ENCODE measurements at regions not wholly inside any gene's neighbourhood (a gene's known extent, or its start where the extent isn't known, plus 50 kb on each side); places are given as distances from the start of the nearest gene placed in this dataset.
"Not testable (repeated sequence)": the region's sequence is repeated elsewhere in the genome, so short reads cannot be mapped to it uniquely, and the experiment has no call there.

DNA sequence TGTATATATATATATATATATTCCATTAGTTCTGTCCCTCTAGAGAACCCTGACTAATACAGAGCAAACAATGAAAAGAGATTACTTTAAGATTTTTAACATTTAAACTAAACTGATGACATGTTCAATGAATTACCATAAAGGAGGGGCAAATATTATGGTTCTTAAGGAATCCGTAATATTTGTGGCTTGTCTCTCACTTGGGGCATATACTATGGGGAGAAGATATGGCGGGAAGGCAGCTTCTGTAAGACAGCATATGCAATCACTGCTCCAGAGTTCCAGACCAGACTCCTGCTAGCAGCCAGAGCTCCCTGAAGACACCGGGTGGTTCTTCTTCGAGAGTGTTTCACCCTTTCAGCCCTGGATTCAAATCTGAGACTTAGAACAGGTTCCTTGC is 321.1 kb upstream of the NT5E start:
- DNase-seq (ENCODE audit: low read depth), result no peak

- not testable (repeated sequence) for DNase-seq (ENCODE audit: low read depth)
These were observed 321.6 kb upstream of the NT5E start for GRCh38 chr6:85128256-85128655.

DNA sequence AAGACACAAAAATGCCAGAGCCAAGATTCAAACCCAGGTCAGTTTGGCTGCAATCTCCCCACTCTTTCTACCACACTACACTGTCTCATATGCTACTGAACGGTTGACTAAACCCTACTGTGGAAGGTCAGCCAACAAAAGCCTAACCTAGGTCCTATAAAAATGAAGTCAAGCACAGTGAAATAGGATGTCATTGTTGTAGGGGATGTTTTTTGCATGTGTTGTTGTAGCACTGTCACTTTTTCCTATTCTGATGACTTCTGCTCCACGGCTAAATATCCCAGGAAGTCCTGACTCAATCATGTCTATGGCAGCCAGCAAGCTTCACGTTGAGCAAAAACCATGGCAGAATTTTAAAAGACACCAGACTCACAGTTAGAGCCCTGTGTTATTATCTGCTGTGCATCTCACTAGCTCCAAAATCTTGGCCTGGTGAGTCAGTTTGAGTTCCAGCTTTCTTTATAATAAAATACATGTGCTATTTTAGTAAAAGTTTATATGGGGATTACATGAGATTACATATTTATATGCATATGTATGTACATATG is 322.1 kb upstream of the NT5E start:
- no peak for DNase-seq (ENCODE audit: low read depth)

- no peak for DNase-seq (ENCODE audit: low read depth)
These were observed 322.8 kb upstream of the NT5E start for GRCh38 chr6:85127168-85127498.

DNA sequence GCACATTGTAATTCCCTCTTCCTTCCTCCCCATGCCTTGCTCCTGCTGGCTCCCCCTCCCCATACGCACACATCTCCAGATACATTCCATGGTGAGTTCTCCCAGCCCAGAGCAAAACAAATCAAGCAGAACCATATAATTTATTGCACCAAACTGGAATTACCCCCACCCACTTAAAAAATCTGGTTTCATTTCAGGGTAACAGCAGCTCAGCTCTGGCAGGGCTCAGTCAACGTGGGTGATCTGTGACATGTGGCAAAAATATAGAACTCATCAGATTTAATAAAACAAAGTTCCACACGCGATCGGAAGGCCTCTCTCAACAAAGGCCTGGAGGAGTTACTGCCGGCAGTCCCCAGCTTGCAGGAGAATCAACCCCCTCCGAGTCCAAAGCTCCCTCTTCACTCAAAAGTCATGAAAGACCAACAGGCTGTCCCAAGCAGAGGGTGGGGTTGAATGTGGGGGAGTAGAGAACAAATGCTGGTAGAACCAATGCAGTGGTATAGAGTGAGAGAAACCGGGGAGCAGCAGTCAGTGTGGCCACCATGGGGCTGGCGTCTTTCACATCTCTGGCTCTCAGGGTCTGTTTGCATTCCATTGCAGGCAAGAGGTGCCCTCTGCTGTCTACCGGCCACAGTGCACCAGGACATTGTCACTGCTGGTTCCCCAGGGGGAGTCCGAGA is 323.3 kb upstream of the NT5E start:
- DNase-seq (ENCODE audit: low read depth), result peak; percentile 55

DNA sequence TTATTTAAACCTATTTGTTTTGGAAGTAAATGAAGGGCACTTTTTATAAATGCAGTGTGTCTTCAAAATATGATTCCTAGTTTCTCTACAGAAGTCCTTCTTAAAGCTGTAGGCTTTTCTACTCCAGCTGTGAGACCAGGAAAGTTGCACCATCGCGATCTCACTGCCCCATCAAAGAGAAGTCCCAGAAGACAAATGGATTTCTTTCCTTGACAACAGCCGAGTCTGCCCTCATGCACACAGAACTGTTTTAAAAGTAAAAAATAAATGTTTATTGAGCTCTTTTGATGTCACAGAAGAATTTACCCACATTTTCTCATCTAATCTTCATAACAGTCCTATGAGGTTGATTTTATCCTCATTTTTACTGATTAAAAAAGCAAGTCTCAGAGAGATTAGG is 324.4 kb upstream of the NT5E start:
- DNase-seq (ENCODE audit: low read depth), result no peak

GRCh38 chr6:85124472-85125354 is 325.2 kb upstream of the NT5E start:
- peak; percentile 33 for DNase-seq (ENCODE audit: low read depth)

DNA sequence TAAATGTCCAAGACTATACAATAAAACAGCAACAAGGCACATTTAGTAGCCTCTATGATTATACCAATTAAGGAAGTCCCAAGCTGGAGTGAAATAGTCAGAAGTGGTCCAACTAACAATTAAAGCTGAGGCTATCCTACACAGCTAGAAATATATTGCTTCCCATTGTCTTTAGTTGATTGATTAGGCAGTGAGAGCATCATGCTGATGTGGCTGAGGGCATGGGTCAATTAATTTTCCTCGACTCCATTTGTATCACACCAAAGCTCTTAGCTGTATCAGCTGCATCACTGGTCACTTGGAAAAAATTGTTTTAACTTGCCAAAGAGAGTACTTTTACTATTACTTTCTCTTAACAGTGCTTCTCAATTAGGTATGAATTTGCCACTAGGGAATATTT is 328.7 kb upstream of the NT5E start:
- DNase-seq (ENCODE audit: low read depth), result no peak

GRCh38 chr6:85118652-85119235 is 331.1 kb upstream of the NT5E start:
- DNase-seq (ENCODE audit: low read depth), result no peak

GRCh38 chr6:85118233-85118632 is 331.6 kb upstream of the NT5E start:
- DNase-seq (ENCODE audit: low read depth), result no peak

- no peak for DNase-seq (ENCODE audit: low read depth)
These were observed 333.4 kb upstream of the NT5E start for GRCh38 chr6:85116475-85116874.

DNA sequence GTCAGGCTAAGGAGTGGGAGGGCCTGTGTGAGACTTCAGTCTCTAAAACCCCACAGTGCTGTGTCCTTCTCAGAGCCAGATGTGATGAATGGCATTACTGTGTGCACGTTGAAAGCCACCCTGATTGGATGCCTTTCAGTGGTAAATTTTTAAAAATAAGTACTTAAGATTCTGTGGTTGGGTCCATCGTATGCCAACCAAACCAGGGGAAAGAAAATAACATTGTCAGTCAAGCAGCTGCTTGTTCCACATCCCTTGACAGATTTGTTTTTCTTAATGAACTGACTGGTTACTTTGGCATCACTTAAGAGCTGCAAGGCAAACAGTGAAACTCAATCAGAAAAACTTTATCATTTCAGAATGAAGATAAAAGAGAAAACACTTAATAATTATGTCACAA is 334.0 kb upstream of the NT5E start:
- no peak for DNase-seq (ENCODE audit: low read depth)

- DNase-seq (ENCODE audit: low read depth), result no peak
These were observed 334.5 kb upstream of the NT5E start for GRCh38 chr6:85115376-85115775.

GRCh38 chr6:85114581-85114935 is 335.3 kb upstream of the NT5E start:
- DNase-seq (ENCODE audit: low read depth), result no peak

GRCh38 chr6:85113934-85114580 is 335.8 kb upstream of the NT5E start:
- no peak for DNase-seq (ENCODE audit: low read depth)

GRCh38 chr6:85112540-85112939 is 337.3 kb upstream of the NT5E start:
- DNase-seq (ENCODE audit: low read depth), result no peak

DNA sequence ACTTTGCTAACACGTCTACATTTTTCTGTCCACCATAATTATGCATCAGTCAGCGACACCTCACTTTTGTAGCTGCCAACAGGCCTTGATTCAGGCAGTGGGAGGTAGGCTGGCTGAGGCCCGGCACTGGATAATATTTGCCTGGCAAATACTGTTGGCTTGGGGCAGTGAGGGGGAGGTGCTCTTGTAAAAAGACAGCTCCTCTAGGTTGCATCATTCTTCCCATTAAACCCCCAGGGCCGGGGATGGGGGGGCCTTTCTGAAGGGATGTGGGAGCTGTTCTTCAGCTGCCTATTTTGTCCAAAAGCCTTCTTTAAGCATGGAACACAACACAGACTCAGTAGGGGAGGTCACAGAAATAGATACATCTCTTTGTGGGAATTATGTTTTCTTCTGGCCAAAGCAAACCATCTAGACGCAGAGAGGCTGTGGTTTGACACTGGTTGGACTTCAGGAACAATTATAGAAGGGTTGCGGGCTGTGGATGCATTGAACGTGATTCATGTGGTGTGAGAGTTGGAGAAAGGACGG is 338.3 kb upstream of the NT5E start:
- DNase-seq (ENCODE audit: low read depth), result no peak

GRCh38 chr6:85110943-85111342 is 338.9 kb upstream of the NT5E start:
- DNase-seq (ENCODE audit: low read depth), result no peak

DNA sequence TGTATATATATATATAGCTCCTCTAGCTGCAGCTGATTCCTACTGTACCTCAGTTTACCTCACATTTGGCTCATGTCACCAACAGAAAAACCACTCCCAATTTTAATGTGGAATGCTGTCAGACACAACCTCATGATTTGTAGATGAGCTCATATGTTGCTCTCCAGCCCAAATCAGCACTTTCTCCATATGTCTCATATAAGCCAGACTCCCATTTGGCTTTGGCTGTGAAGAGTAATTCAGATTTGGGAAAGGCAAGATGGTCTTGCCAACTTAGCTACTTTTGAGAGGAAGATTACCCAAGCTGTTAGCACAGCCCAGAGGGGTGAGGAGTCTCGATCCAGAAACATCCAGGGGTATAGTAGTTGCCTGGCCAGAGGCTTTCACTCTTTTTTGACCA is 342.2 kb upstream of the NT5E start:
- DNase-seq (ENCODE audit: low read depth), result no peak

GRCh38 chr6:85096976-85097375 is 332.6 kb upstream of the TBX18 start:
- DNase-seq (ENCODE audit: low read depth), result no peak

DNA sequence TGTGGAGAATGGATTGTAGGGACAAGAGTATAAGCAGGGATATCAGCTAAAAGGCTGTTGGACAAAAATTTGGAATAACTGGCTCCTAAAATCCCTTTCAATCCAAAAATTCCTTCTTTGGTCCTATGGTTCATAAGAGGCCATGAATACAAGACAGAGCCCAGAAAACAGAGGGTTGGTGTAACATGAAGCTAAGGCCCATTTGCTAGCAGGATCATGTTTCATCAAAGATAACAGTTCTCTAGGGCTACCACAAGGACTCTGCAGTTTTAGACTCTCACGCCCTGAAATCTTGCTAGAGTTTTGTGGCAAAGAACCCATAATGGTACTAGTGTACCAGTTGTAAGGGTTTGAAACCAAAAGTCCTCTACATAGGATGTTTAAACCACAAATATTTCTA is 327.8 kb upstream of the TBX18 start:
- DNase-seq (ENCODE audit: low read depth), result no peak

DNA sequence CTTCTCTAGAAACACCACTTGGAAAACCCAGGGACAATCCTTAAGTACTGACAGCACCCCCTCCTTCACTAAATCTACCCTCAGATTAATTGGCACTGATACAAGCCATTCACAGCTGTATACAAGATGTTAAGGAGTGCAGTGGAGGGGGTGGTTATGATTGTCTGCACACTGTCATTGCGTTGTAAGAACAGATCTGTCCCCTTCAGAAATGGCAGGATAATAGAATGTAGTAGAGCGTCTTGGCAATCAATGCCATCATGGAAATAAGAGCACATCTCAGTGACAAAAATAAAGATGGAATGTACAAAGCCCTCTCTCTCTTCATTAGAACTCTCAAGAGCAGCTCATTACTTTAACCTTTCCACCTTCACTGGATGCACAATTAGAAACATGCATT is 324.9 kb upstream of the TBX18 start:
- no peak for DNase-seq (ENCODE audit: low read depth)

Data from EH (cell line).